B cell (primary cell): ENCODE measurements at regions not wholly inside any gene's neighbourhood (a gene's known extent, or its start where the extent isn't known, plus 50 kb on each side); places are given as distances from the start of the nearest gene placed in this dataset.

ENCODE experiments used
- ATAC-seq: fragments of 200-7000 bp; cut with Tn5 transposase; one replicate; pipeline ENCODE4 v1.10.0; 2021; ENCODE audit warnings: low read depth, mild to moderate bottlenecking, moderate number of reproducible peaks, moderate library complexity
- CTCF ChIA-PET: fragments of 350-600 bp; sonication (Branson Sonifier 250); formaldehyde crosslinking; loops from one replicate; lab custom pipeline; 2021; ENCODE audit warnings: antibody characterized with exemption, inconsistent platforms; lab: Charles Lee
- POLR2A ChIA-PET: fragments of 350-600 bp; sonication (Branson Sonifier 250); formaldehyde crosslinking; loops from one replicate; lab custom pipeline; 2021; ENCODE audit warnings: antibody characterized with exemption; lab: Charles Lee
- DNase-seq: peaks from one replicate; pipeline ENCODE4 v3.0.0; 2013
- H2AFZ ChIP-seq: 2 replicates; pipeline ENCODE4 v1.6.1; 2012; ENCODE audit warnings: mild to moderate bottlenecking, low read depth, low read length; ENCODE audit not compliant: insufficient read depth, poor library complexity, severe bottlenecking
- H3K27ac ChIP-seq, 2 donors: 1 replicate in 1 of 2; 2 replicates in 1 of 2; pipeline ENCODE4 v1.5.1; 2012 to 2013; ENCODE audit warnings: low read length in 2 of 2, mild to moderate bottlenecking in 2 of 2, moderate library complexity in 1 of 2
- H3K27me3 ChIP-seq, 4 experiments: fragments of 200-600 bp in 1 of 4; sonication (generic) in 1 of 4; replicated peaks in 1 of 4; 1 replicate in 2 of 4; 2 replicates in 2 of 4; pipeline versions ENCODE4 v1.6.1 to v1.7.0; 2013 to 2016; ENCODE audit warnings: low read length in 3 of 4, mild to moderate bottlenecking in 2 of 4, mixed read lengths in 1 of 4, moderate library complexity in 1 of 4; ENCODE audit not compliant: insufficient read depth in 4 of 4, control insufficient read depth in 3 of 4; ENCODE audit errors: control extremely low read depth in 1 of 4
- H3K36me3 ChIP-seq, 2 experiments: replicated peaks in 1 of 2; 1 replicate in 1 of 2; 2 replicates in 1 of 2; pipeline versions ENCODE4 v1.6.1 to v1.7.1; 2013; ENCODE audit warnings: low read length in 1 of 2; ENCODE audit not compliant: insufficient read depth in 2 of 2, control insufficient read depth in 1 of 2; ENCODE audit errors: control extremely low read depth in 1 of 2, extremely low read depth in 1 of 2
- H3K4me1 ChIP-seq, 2 donors: fragments of 200-600 bp in 1 of 2; sonication (generic) in 1 of 2; 1 replicate in 1 of 2; 2 replicates in 1 of 2; pipeline versions ENCODE4 v1.5.1 to v1.6.1; 2013 to 2017; ENCODE audit warnings: low read length in 2 of 2; ENCODE audit not compliant: control insufficient read depth in 2 of 2, insufficient read depth in 2 of 2
- H3K4me2 ChIP-seq: replicated peaks from 2 replicates; pipeline ENCODE3; 2012; ENCODE audit warnings: mild to moderate bottlenecking, low read depth, low read length; ENCODE audit not compliant: poor library complexity, severe bottlenecking
- H3K4me3 ChIP-seq, 5 experiments: fragments of 200-600 bp in 1 of 5; sonication (generic) in 1 of 5; 1 replicate in 3 of 5; 2 replicates in 2 of 5; pipeline versions ENCODE4 v1.5.1 to v1.7.0; 2011 to 2016; ENCODE audit warnings: low read length in 4 of 5, mild to moderate bottlenecking in 4 of 5, low read depth in 2 of 5, control low read depth in 1 of 5, moderate library complexity in 1 of 5; ENCODE audit not compliant: insufficient read depth in 1 of 5; ENCODE audit errors: control extremely low read depth in 1 of 5, extremely low read depth in 1 of 5
- H3K79me2 ChIP-seq: fragments of 200-600 bp; sonication (generic); one replicate; pipeline ENCODE4 v1.6.0; 2016; ENCODE audit warnings: low read length; ENCODE audit not compliant: control insufficient read depth, insufficient read depth
- H3K9ac ChIP-seq: fragments of 200-600 bp; sonication (generic); 2 replicates; pipeline ENCODE4 v1.6.1; 2017; ENCODE audit warnings: mild to moderate bottlenecking, low read length, moderate library complexity
- H3K9me3 ChIP-seq, 3 donors: one replicate each; pipeline versions ENCODE4 v1.6.1 to v1.7.1; 2013; ENCODE audit warnings: low read length in 2 of 3; ENCODE audit not compliant: control insufficient read depth in 2 of 3, insufficient read depth in 1 of 3; ENCODE audit errors: control extremely low read depth in 1 of 3
- H4K20me1 ChIP-seq: 2 replicates; pipeline ENCODE4 v1.6.0; 2012; ENCODE audit warnings: mild to moderate bottlenecking, low read length; ENCODE audit not compliant: insufficient read depth, control insufficient read depth, poor library complexity, severe bottlenecking
- H3K27ac Mint-ChIP-seq: one replicate; pipeline ENCODE4 v1.8.0; 2021; ENCODE audit warnings: mixed read lengths
- H3K27me3 Mint-ChIP-seq: one replicate; pipeline ENCODE4 v1.8.0; 2021; ENCODE audit warnings: mixed read lengths
- H3K4me1 Mint-ChIP-seq: one replicate; pipeline ENCODE4 v1.8.0; 2021; ENCODE audit warnings: mixed read lengths
- H3K4me3 Mint-ChIP-seq: one replicate; pipeline ENCODE4 v1.8.0; 2021; ENCODE audit warnings: mixed read lengths
- H3K9me3 Mint-ChIP-seq: one replicate; pipeline ENCODE4 v1.8.0; 2022; ENCODE audit warnings: mixed read lengths; ENCODE audit not compliant: insufficient read depth
- CTCF ChIP-seq: fragments of 200-600 bp; IDR thresholded peaks from one replicate; pipeline ENCODE4 v1.8.0; 2022; ENCODE audit warnings: antibody characterized with exemption, mild to moderate bottlenecking
- EZH2 ChIP-seq: IDR thresholded peaks from 2 replicates; pipeline ENCODE4 v1.6.1; 2012; ENCODE audit warnings: borderline replicate concordance, low read depth, mild to moderate bottlenecking, moderate library complexity, low read length; ENCODE audit not compliant: insufficient read depth, poor library complexity, severe bottlenecking
- WGBS: methylation state at CpG from one replicate; pipeline ENCODE4 v1.1.5; 2013; ENCODE audit warnings: missing lambda C conversion rate; ENCODE audit not compliant: insufficient coverage; 5-methylcytosine and 5-hydroxymethylcytosine counted together
- intact Hi-C: fragments of 100-400 bp; cut with micrococcal nuclease; formaldehyde crosslinking; loops from one replicate; pipeline ENCODE4 v1.10.0; 2022

- H3K27ac ChIP-seq = no peak overlapping the region
- no peak overlapping the region for H3K4me2 ChIP-seq
- H4K20me1 ChIP-seq = no peaks in the 10 kb centered on the region
- no peak overlapping the region for H3K4me3 ChIP-seq
- ATAC-seq = no peak
- H3K9me3 ChIP-seq = no peaks in the 10 kb centered on the region
- H3K4me1 ChIP-seq = no peaks in the 10 kb centered on the region
- no peak overlapping the region for H2AFZ ChIP-seq
- no peak for DNase-seq
- H3K27ac Mint-ChIP-seq = no peak overlapping the region
- H3K4me3 Mint-ChIP-seq = no peak overlapping the region
- 100% methylated on average over 1 of the region's 3 CpGs for WGBS
- no peak overlapping the region for H3K9ac ChIP-seq
- no peaks in the 10 kb centered on the region for H3K27me3 Mint-ChIP-seq
- intact Hi-C loops = no loop called here
- POLR2A ChIA-PET = no interaction called here
- TF ChIP-seq EZH2 (no peak), CTCF (no peak)
- H3K79me2 ChIP-seq = no peaks in the 10 kb centered on the region
- no peaks in the 10 kb centered on the region for H3K27me3 ChIP-seq
- no peaks in the 10 kb centered on the region for H3K36me3 ChIP-seq
- no peaks in the 10 kb centered on the region for H3K9me3 Mint-ChIP-seq
- CTCF ChIA-PET = no interaction called here
- no peaks in the 10 kb centered on the region for H3K4me1 Mint-ChIP-seq
Observed at GRCh38 chr13:75945841-75946482, 309.8 kb downstream of the LMO7 start.

GRCh38 chr13:75938811-75939560 is 302.9 kb downstream of the LMO7 start:
- Histone ChIP-seq H3K9ac (no peak overlapping the region), H4K20me1 (no peaks in the 10 kb centered on the region), H2AFZ (no peak overlapping the region), H3K27ac (no peak overlapping the region), H3K9me3 (no peaks in the 10 kb centered on the region), H3K4me1 (no peaks in the 10 kb centered on the region), H3K4me3 (no peak overlapping the region), H3K79me2 (no peaks in the 10 kb centered on the region), H3K27me3 (no peaks in the 10 kb centered on the region), H3K4me2 (no peak overlapping the region), H3K36me3 (no peaks in the 10 kb centered on the region)
- intact Hi-C loops = no loop called here
- ATAC-seq (no peak), DNase-seq (no peak)
- WGBS = 78% methylated on average over 2 of the region's 2 CpGs
- Mint-ChIP-seq H3K4me1 (no peaks in the 10 kb centered on the region), H3K27ac (no peak overlapping the region), H3K27me3 (no peaks in the 10 kb centered on the region), H3K9me3 (no peaks in the 10 kb centered on the region), H3K4me3 (no peak overlapping the region)
- no peak for TF ChIP-seq CTCF
- no peak for TF ChIP-seq EZH2
- POLR2A ChIA-PET = no interaction called here
- CTCF ChIA-PET = no interaction called here
